ENCODE measurements at regions not wholly inside any gene's neighbourhood (a gene's known extent, or its start where the extent isn't known, plus 50 kb on each side); places are given as distances from the start of the nearest gene placed in this dataset.

GRCh38 chr5:23823521-23823920 lies 316.1 kb downstream of the PRDM9 start:
- no peak for DNase-seq (ENCODE audit: low spot score)
- no peak overlapping the region for H3K4me2 ChIP-seq (ENCODE audit: low read depth, low read length)
- ChIA-PET CTCF (ENCODE audit: low intra/inter-chr PET ratio, low total read pairs) (no interaction called here), POLR2A (no interaction called here)
- H3K4me1 ChIP-seq (ENCODE audit: insufficient read depth, low read length) = no peaks in the 10 kb centered on the region
- no peak overlapping the region for H3K27ac ChIP-seq (ENCODE audit: extremely low read length, insufficient read depth, low read length)
- no TSS peak for BruUV-seq (replicated peaks)
- H3K9me3 ChIP-seq (ENCODE audit: low read length) = 0 out of 2 replicates have a peak, but pooled peaks cover 4% of the 10 kb centered on the region
- no peak overlapping the region for H2AFZ ChIP-seq (ENCODE audit: low read length)
- intact Hi-C loops (cut with micrococcal nuclease; ENCODE audit: unreplicated experiment) = no loop called here
- WGBS (ENCODE audit: low lambda C conversion rate) = 10% methylated on average over 7 of the region's 8 CpGs
- H3K27me3 ChIP-seq (ENCODE audit: control insufficient read depth in 1 of 2, insufficient read depth in 2 of 2, low read length in 2 of 2) = no peaks in the 10 kb centered on the region; a peak in 1 of 5 replicates
- in situ Hi-C loops (cut with HindIII; ENCODE audit: extremely low pct_ligation_motif_present, low pct_unique_long_range_greater_than_20kb) = no loop called here
- FAIRE-seq = no peak
- no peaks in the 10 kb centered on the region for H3K36me3 ChIP-seq (replicated peaks in 1 of 2; ENCODE audit: control insufficient read depth in 1 of 2, insufficient read depth in 2 of 2, low read length in 2 of 2)
- H3K79me2 ChIP-seq (ENCODE audit: insufficient read depth, low read length) = no peaks in the 10 kb centered on the region
- no peak overlapping the region for H3K4me3 ChIP-seq (replicated peaks in 1 of 3; ENCODE audit: insufficient read depth in 1 of 3, low read depth in 2 of 3, low read length in 3 of 3)
- H3K9ac ChIP-seq (ENCODE audit: insufficient read depth, low read depth, low read length) = no peak overlapping the region
- ATAC-seq = no peak
- no peak for TF ChIP-seq SRSF9 (IDR thresholded peaks at IDR 0.05; ENCODE audit: borderline replicate concordance, insufficient read depth, low read depth, low read length, poor library complexity, severe bottlenecking)
- TF ChIP-seq, protein P1, sequence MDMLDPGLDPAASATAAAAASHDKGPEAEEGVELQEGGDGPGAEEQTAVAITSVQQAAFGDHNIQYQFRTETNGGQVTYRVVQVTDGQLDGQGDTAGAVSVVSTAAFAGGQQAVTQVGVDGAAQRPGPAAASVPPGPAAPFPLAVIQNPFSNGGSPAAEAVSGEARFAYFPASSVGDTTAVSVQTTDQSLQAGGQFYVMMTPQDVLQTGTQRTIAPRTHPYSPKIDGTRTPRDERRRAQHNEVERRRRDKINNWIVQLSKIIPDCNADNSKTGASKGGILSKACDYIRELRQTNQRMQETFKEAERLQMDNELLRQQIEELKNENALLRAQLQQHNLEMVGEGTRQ (IDR thresholded peaks at IDR 0.05; ENCODE audit: low read depth, low read length) = 0 out of 2 replicates have a peak, but pooled peaks have one; percentile 4
- TF ChIP-seq, protein P1 (CRISPR knock-in tag; IDR thresholded peaks at IDR 0.05; ENCODE audit: borderline replicate concordance) = no peak
- no peaks in the 10 kb centered on the region for H4K20me1 ChIP-seq (ENCODE audit: insufficient read depth, low read length)

DNA sequence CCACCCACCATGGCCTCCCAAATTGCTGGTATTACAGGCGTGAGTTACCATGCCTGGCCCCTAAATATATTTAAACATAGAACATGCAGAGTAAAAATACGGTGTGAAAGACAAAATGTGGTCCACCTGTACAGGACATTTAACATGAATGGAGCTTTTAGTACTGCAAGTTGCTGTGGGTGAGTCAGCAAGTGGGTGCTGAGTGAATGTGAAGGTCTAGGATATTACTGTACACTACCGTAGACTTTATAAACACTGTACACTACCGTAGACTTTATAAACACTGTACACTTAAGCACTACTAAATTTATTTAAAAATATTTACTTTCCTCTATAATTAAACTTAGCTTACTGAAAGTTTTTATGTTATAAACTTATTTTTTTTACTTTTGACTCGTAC lies 317.8 kb downstream of the PRDM9 start:
- Histone ChIP-seq H3K4me2 (ENCODE audit: low read depth, low read length) (no peak overlapping the region), H3K36me3 (replicated peaks in 1 of 2; ENCODE audit: control insufficient read depth in 1 of 2, insufficient read depth in 2 of 2, low read length in 2 of 2) (no peaks in the 10 kb centered on the region), H3K4me1 (ENCODE audit: insufficient read depth, low read length) (no peaks in the 10 kb centered on the region), H4K20me1 (ENCODE audit: insufficient read depth, low read length) (no peaks in the 10 kb centered on the region), H3K79me2 (ENCODE audit: insufficient read depth, low read length) (no peaks in the 10 kb centered on the region), H3K9me3 (ENCODE audit: low read length) (peaks cover 17% of the 10 kb centered on the region; the same call in 1 of the 2 replicates), H3K27me3 (ENCODE audit: control insufficient read depth in 1 of 2, insufficient read depth in 2 of 2, low read length in 2 of 2) (no peaks in the 10 kb centered on the region), H2AFZ (ENCODE audit: low read length) (no peak overlapping the region), H3K9ac (ENCODE audit: insufficient read depth, low read depth, low read length) (no peak overlapping the region), H3K27ac (ENCODE audit: extremely low read length, insufficient read depth, low read length) (no peak overlapping the region), H3K4me3 (replicated peaks in 1 of 3; ENCODE audit: insufficient read depth in 1 of 3, low read depth in 2 of 3, low read length in 3 of 3) (no peak overlapping the region)
- ChIA-PET CTCF (ENCODE audit: low intra/inter-chr PET ratio, low total read pairs) (no interaction called here), POLR2A (no interaction called here)
- ATAC-seq (no peak), DNase-seq (ENCODE audit: low spot score) (no peak), FAIRE-seq (no peak)
- no TSS peak for BruUV-seq (replicated peaks)
- intact Hi-C loops (cut with micrococcal nuclease; ENCODE audit: unreplicated experiment) (no loop called here), in situ Hi-C loops (cut with HindIII; ENCODE audit: extremely low pct_ligation_motif_present, low pct_unique_long_range_greater_than_20kb) (no loop called here)
- WGBS (ENCODE audit: low lambda C conversion rate) = 4% methylated on average over 5 of the region's 5 CpGs
- TF ChIP-seq FOXO4 (CRISPR knock-in tag; conservative IDR thresholded peaks at IDR 0.05) = no peak
- no peak for TF ChIP-seq HIVEP1 (CRISPR knock-in tag; IDR thresholded peaks at IDR 0.05)
- TF ChIP-seq MTF1 (CRISPR knock-in tag; IDR thresholded peaks at IDR 0.05) = no peak
- no peak for TF ChIP-seq FIP1L1 (IDR thresholded peaks at IDR 0.05; ENCODE audit: borderline replicate concordance, insufficient read depth, low read depth, low read length)
- TF ChIP-seq, protein P2, sequence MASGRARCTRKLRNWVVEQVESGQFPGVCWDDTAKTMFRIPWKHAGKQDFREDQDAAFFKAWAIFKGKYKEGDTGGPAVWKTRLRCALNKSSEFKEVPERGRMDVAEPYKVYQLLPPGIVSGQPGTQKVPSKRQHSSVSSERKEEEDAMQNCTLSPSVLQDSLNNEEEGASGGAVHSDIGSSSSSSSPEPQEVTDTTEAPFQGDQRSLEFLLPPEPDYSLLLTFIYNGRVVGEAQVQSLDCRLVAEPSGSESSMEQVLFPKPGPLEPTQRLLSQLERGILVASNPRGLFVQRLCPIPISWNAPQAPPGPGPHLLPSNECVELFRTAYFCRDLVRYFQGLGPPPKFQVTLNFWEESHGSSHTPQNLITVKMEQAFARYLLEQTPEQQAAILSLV (CRISPR knock-in tag; IDR thresholded peaks at IDR 0.05; ENCODE audit: borderline replicate concordance) = no peak
- TF ChIP-seq SIX4 (CRISPR knock-in tag; IDR thresholded peaks at IDR 0.05) = no peak
- TF ChIP-seq TSC22D2 (CRISPR knock-in tag; IDR thresholded peaks at IDR 0.05; ENCODE audit: borderline replicate concordance) = no peak
- TF ChIP-seq, protein P3, sequence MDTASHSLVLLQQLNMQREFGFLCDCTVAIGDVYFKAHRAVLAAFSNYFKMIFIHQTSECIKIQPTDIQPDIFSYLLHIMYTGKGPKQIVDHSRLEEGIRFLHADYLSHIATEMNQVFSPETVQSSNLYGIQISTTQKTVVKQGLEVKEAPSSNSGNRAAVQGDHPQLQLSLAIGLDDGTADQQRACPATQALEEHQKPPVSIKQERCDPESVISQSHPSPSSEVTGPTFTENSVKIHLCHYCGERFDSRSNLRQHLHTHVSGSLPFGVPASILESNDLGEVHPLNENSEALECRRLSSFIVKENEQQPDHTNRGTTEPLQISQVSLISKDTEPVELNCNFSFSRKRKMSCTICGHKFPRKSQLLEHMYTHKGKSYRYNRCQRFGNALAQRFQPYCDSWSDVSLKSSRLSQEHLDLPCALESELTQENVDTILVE (CRISPR knock-in tag; IDR thresholded peaks at IDR 0.05) = no peak
- no peak for TF ChIP-seq IKZF1 (IDR thresholded peaks at IDR 0.05)

Data from HepG2 (cell line).